Sigmoid colon (tissue), 6 donors: ENCODE measurements at regions not wholly inside any gene's neighbourhood (a gene's known extent, or its start where the extent isn't known, plus 50 kb on each side); places are given as distances from the start of the nearest gene placed in this dataset.
A peak's percentile ranks its signal among the peaks of the same experiment; 100 is the strongest.

Experiments
- DNase-seq: peaks from one replicate; pipeline ENCODE4 v3.0.0-alpha.2; 2019
- H3K27ac ChIP-seq, 4 donors: fragments of 200-600 bp; sonication (generic); one replicate each; pipeline ENCODE4 v1.5.1; 2016 to 2019; ENCODE audit warnings: mild to moderate bottlenecking in 1 of 4
- H3K27me3 ChIP-seq, 3 donors: fragments of 200-600 bp; sonication (generic); one replicate each; pipeline ENCODE4 v1.5.1; 2019; ENCODE audit warnings: mild to moderate bottlenecking in 1 of 3
- H3K36me3 ChIP-seq, 4 donors: fragments of 200-600 bp; sonication (generic); one replicate each; pipeline ENCODE4 v1.5.1; 2016 to 2019
- H3K4me1 ChIP-seq, 4 donors: fragments of 200-600 bp; sonication (generic); one replicate each; pipeline ENCODE4 v1.5.1; 2017 to 2019
- H3K4me3 ChIP-seq, 4 donors: fragments of 200-600 bp; sonication (generic); one replicate each; pipeline ENCODE4 v1.5.1; 2017 to 2019; ENCODE audit warnings: mild to moderate bottlenecking in 2 of 4, moderate library complexity in 1 of 4
- H3K9me3 ChIP-seq, 4 donors: fragments of 200-600 bp in 3 of 4; sonication (generic) in 3 of 4; one replicate each; pipeline versions ENCODE4 v1.5.1 to v1.6.1; 2013 to 2019
- CTCF ChIP-seq, 4 experiments: fragments of 450-650 bp in 3 of 4; fragments of 200-600 bp in 1 of 4; IDR thresholded peaks; one replicate each; pipeline ENCODE4 v1.5.1; 2016 to 2019; ENCODE audit warnings: antibody characterized with exemption in 4 of 4, mild to moderate bottlenecking in 3 of 4, moderate library complexity in 2 of 4
- EP300 ChIP-seq, 4 donors: sonication (generic); formaldehyde crosslinking; IDR thresholded peaks; one replicate each; pipeline ENCODE4 v1.6.1; 2017; ENCODE audit warnings: antibody characterized with exemption in 4 of 4
- POLR2A ChIP-seq, 2 donors: fragments of 450-650 bp; IDR thresholded peaks; one replicate each; pipeline ENCODE4 v1.6.1; 2016; ENCODE audit warnings: antibody characterized with exemption in 2 of 2, mild to moderate bottlenecking in 2 of 2, moderate library complexity in 2 of 2
- POLR2AphosphoS5 ChIP-seq, 4 donors: sonication (generic); formaldehyde crosslinking; IDR thresholded peaks; one replicate each; pipeline ENCODE4 v1.6.1; 2017; ENCODE audit warnings: antibody characterized with exemption in 4 of 4
- WGBS, 2 donors: extraction: QIAGEN DNeasy Blood & Tissue Kit; methylation state at CpG; one replicate each; pipeline ENCODE4 v1.1.7; 2013; 5-methylcytosine and 5-hydroxymethylcytosine counted together
- intact Hi-C: fragments of 100-400 bp; cut with DNase I; formaldehyde crosslinking; loops from one replicate; pipeline ENCODE4 v1.15.1; 2023
- donor health status: healthy with polysubstance abuse.
- donor health status: healthy.

- intact Hi-C loops, result no loop called here
- no peaks in the 10 kb centered on the region for H3K9me3 ChIP-seq
- H3K27ac ChIP-seq, result peak overlapping the region in 2 of 4 donors; percentile 5 to 10
- TF ChIP-seq EP300 (IDR thresholded peaks at IDR 0.05), result no peak
- DNase-seq, result no peak
- H3K36me3 ChIP-seq, result no peaks in the 10 kb centered on the region
- H3K4me3 ChIP-seq, result no peak overlapping the region
- 93 to 94% methylated on average over 7 of the region's 7 CpGs for WGBS, 2 donors
- H3K4me1 ChIP-seq, result peaks cover 0 to 10% (median 3%) of the 10 kb centered on the region in 4 donors
- H3K27me3 ChIP-seq, result no peaks in the 10 kb centered on the region
Observed at GRCh38 chr14:50010752-50011151, 105.6 kb downstream of the VCPKMT start.

GRCh38 chr14:50011242-50011641 is 105.1 kb downstream of the VCPKMT start:
- intact Hi-C loops, result no loop called here
- Histone ChIP-seq H3K27me3 (no peaks in the 10 kb centered on the region), H3K27ac (peak overlapping the region in 1 of 4 donors; percentile 10), H3K36me3 (no peaks in the 10 kb centered on the region), H3K4me1 (peaks cover 0 to 10% (median 3%) of the 10 kb centered on the region in 4 donors), H3K4me3 (no peak overlapping the region), H3K9me3 (no peaks in the 10 kb centered on the region)
- no peak for TF ChIP-seq POLR2AphosphoS5 (IDR thresholded peaks at IDR 0.05)
- TF ChIP-seq EP300 (IDR thresholded peaks at IDR 0.05), result no peak
- no peak for TF ChIP-seq CTCF (IDR thresholded peaks at IDR 0.05)
- TF ChIP-seq POLR2A (IDR thresholded peaks at IDR 0.05), result no peak
- WGBS, 2 donors, result 93 to 95% methylated on average over 6 of the region's 6 CpGs
- no peak for DNase-seq

GRCh38 chr14:50012644-50013043 is 103.7 kb downstream of the VCPKMT start:
- no peak for DNase-seq
- no peak overlapping the region for H3K27ac ChIP-seq
- H3K4me1 ChIP-seq, result peaks cover 0 to 12% (median 4%) of the 10 kb centered on the region in 4 donors
- no peaks in the 10 kb centered on the region for H3K27me3 ChIP-seq
- no peaks in the 10 kb centered on the region for H3K9me3 ChIP-seq
- no peak overlapping the region for H3K4me3 ChIP-seq
- no peaks in the 10 kb centered on the region for H3K36me3 ChIP-seq
- intact Hi-C loops, result no loop called here
- no peak for TF ChIP-seq EP300 (IDR thresholded peaks at IDR 0.05)
- TF ChIP-seq POLR2A (IDR thresholded peaks at IDR 0.05), result no peak
- no peak for TF ChIP-seq CTCF (IDR thresholded peaks at IDR 0.05)
- TF ChIP-seq POLR2AphosphoS5 (IDR thresholded peaks at IDR 0.05), result no peak

- intact Hi-C loops, result no loop called here
- H3K4me3 ChIP-seq, result no peak overlapping the region
- no peak overlapping the region for H3K27ac ChIP-seq
- no peaks in the 10 kb centered on the region for H3K9me3 ChIP-seq
- TF ChIP-seq EP300 (IDR thresholded peaks at IDR 0.05) (no peak), POLR2A (IDR thresholded peaks at IDR 0.05) (no peak), POLR2AphosphoS5 (IDR thresholded peaks at IDR 0.05) (no peak), CTCF (IDR thresholded peaks at IDR 0.05) (no peak)
- H3K36me3 ChIP-seq, result no peaks in the 10 kb centered on the region
- H3K27me3 ChIP-seq, result no peaks in the 10 kb centered on the region
- peaks cover 0 to 19% (median 10%) of the 10 kb centered on the region in 4 donors for H3K4me1 ChIP-seq
- no peak for DNase-seq
- WGBS, 2 donors, result 54 to 80% methylated on average over 7 of the region's 7 CpGs
Observed at GRCh38 chr14:50013198-50013918, 103.0 kb downstream of the VCPKMT start.

- H3K9me3 ChIP-seq, result no peaks in the 10 kb centered on the region
- H3K4me3 ChIP-seq, result no peak overlapping the region
- 0 to 44% methylated on average over 2 of the region's 2 CpGs for WGBS, 2 donors
- DNase-seq, result no peak
- intact Hi-C loops, result no loop called here
- H3K27me3 ChIP-seq, result no peaks in the 10 kb centered on the region
- peaks cover 0 to 25% (median 14%) of the 10 kb centered on the region in 4 donors for H3K4me1 ChIP-seq
- no peak overlapping the region for H3K27ac ChIP-seq
- TF ChIP-seq EP300 (IDR thresholded peaks at IDR 0.05) (no peak), POLR2A (IDR thresholded peaks at IDR 0.05) (no peak), POLR2AphosphoS5 (IDR thresholded peaks at IDR 0.05) (no peak), CTCF (IDR thresholded peaks at IDR 0.05) (no peak)
- no peaks in the 10 kb centered on the region for H3K36me3 ChIP-seq
Observed at GRCh38 chr14:50013934-50014333, 102.4 kb downstream of the VCPKMT start.
